ENCODE measurements at regions not wholly inside any gene's neighbourhood (a gene's known extent, or its start where the extent isn't known, plus 50 kb on each side); places are given as distances from the start of the nearest gene placed in this dataset.

GRCh38 chr20:24370911-24371695 lies 98.3 kb upstream of the SYNDIG1 start:
- no peak for ATAC-seq (ENCODE audit: insufficient number of reproducible peaks, low FRiP score, low read depth)

GRCh38 chr20:24370249-24370648 lies 99.2 kb upstream of the SYNDIG1 start:
- no peak for ATAC-seq (ENCODE audit: insufficient number of reproducible peaks, low FRiP score, low read depth)
- Histone ChIP-seq H3K4me1 (ENCODE audit: control insufficient read depth in 1 of 2, low read depth in 2 of 2) (no peaks in the 10 kb centered on the region), H3K9me3 (no peaks in the 10 kb centered on the region), H3K27ac (no peak overlapping the region), H3K4me3 (no peak overlapping the region), H3K27me3 (replicated peaks; ENCODE audit: insufficient read depth) (no peaks in the 10 kb centered on the region), H3K36me3 (no peaks in the 10 kb centered on the region)
- TF ChIP-seq, protein P1, sequence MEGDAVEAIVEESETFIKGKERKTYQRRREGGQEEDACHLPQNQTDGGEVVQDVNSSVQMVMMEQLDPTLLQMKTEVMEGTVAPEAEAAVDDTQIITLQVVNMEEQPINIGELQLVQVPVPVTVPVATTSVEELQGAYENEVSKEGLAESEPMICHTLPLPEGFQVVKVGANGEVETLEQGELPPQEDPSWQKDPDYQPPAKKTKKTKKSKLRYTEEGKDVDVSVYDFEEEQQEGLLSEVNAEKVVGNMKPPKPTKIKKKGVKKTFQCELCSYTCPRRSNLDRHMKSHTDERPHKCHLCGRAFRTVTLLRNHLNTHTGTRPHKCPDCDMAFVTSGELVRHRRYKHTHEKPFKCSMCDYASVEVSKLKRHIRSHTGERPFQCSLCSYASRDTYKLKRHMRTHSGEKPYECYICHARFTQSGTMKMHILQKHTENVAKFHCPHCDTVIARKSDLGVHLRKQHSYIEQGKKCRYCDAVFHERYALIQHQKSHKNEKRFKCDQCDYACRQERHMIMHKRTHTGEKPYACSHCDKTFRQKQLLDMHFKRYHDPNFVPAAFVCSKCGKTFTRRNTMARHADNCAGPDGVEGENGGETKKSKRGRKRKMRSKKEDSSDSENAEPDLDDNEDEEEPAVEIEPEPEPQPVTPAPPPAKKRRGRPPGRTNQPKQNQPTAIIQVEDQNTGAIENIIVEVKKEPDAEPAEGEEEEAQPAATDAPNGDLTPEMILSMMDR (IDR thresholded peaks at IDR 0.05): no peak
- no peak for DNase-seq (ENCODE audit: low spot score)

More at GRCh38 chr20:24370911-24371695, 98.3 kb upstream of the SYNDIG1 start:
- TF ChIP-seq, protein P1 (IDR thresholded peaks at IDR 0.05): no peak
- Histone ChIP-seq H3K36me3 (no peaks in the 10 kb centered on the region), H3K4me1 (ENCODE audit: control insufficient read depth in 1 of 2, low read depth in 2 of 2) (peaks cover 0 to 1% of the 10 kb centered on the region in 2 donors), H3K27ac (no peak overlapping the region), H3K27me3 (replicated peaks; ENCODE audit: insufficient read depth) (no peaks in the 10 kb centered on the region), H3K4me3 (no peak overlapping the region), H3K9me3 (no peaks in the 10 kb centered on the region)
- DNase-seq (ENCODE audit: low spot score): no peak

DNA sequence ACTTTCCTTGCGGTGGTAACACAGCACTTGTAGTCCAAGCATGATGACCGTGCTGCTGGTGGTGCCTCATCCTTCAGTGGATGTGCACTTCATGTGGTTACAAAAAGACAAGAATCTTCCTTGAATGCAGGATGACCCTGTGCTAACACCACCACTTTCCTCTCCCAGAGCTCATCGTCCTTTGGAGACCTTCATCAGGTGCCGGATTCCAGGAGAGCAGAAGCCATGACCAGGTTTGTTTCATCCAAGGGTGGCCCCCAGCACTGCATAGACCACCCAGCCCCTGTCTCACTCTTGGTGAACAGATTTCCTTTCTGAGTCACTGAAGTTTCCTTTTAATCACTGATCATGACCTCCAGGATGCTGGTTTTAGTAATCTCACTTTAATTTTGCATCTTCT lies 101.2 kb upstream of the SYNDIG1 start:
- Histone ChIP-seq H3K27ac (no peak overlapping the region), H3K9me3 (no peaks in the 10 kb centered on the region), H3K4me1 (ENCODE audit: control insufficient read depth in 1 of 2, low read depth in 2 of 2) (no peaks in the 10 kb centered on the region), H3K4me3 (no peak overlapping the region), H3K27me3 (replicated peaks; ENCODE audit: insufficient read depth) (no peaks in the 10 kb centered on the region), H3K36me3 (no peaks in the 10 kb centered on the region)
- TF ChIP-seq, protein P1 (IDR thresholded peaks at IDR 0.05): no peak
- ATAC-seq (ENCODE audit: insufficient number of reproducible peaks, low FRiP score, low read depth) (no peak), DNase-seq (ENCODE audit: low spot score) (no peak)

DNA sequence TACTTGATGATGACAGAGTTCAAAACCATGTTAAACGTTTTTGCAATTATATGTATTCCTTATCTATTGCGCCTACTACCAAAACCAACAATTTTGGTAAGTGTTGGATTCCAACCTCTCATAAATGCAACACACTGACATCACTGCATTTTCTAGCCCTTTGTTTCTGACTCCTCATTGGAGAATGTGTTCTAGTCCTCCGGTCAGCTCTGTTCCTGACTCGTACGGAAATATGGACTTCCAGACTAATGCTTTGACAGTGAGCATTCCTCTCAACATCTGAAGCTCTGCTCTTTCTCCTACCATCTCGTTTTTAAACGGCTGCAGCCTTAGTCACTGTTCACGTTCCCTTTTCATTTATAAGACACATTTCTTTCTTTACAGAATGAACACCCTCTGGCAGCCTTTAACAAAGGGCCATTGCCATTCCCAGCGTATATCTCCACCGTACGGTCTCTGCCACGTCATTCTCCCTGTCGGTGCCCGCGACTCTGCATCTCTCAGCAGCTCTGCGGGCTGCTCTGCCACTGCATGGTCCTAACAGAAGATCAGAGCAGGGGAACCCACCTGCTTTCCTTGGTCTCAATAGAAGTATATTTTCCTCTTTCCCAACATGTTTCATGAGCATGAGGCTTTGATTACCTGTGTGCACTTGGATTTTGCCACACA lies 103.0 kb upstream of the SYNDIG1 start:
- no peak for DNase-seq (ENCODE audit: low spot score)
- TF ChIP-seq, protein P1 (IDR thresholded peaks at IDR 0.05): no peak
- Histone ChIP-seq H3K27ac (no peak overlapping the region), H3K4me1 (ENCODE audit: control insufficient read depth in 1 of 2, low read depth in 2 of 2) (no peaks in the 10 kb centered on the region), H3K36me3 (no peaks in the 10 kb centered on the region), H3K9me3 (peaks cover 6% of the 10 kb centered on the region), H3K27me3 (replicated peaks; ENCODE audit: insufficient read depth) (no peaks in the 10 kb centered on the region), H3K4me3 (no peak overlapping the region)
- no peak for ATAC-seq (ENCODE audit: insufficient number of reproducible peaks, low FRiP score, low read depth)

GRCh38 chr20:24365670-24366069 lies 103.8 kb upstream of the SYNDIG1 start:
- no peak for ATAC-seq (ENCODE audit: insufficient number of reproducible peaks, low FRiP score, low read depth)
- TF ChIP-seq, protein P1 (IDR thresholded peaks at IDR 0.05): no peak
- Histone ChIP-seq H3K4me1 (ENCODE audit: control insufficient read depth in 1 of 2, low read depth in 2 of 2) (no peaks in the 10 kb centered on the region), H3K27me3 (replicated peaks; ENCODE audit: insufficient read depth) (no peaks in the 10 kb centered on the region), H3K9me3 (peaks cover 6% of the 10 kb centered on the region), H3K4me3 (no peak overlapping the region), H3K36me3 (no peaks in the 10 kb centered on the region), H3K27ac (no peak overlapping the region)
- no peak for DNase-seq (ENCODE audit: low spot score)
